ENCODE measurements at regions not wholly inside any gene's neighbourhood (a gene's known extent, or its start where the extent isn't known, plus 50 kb on each side); places are given as distances from the start of the nearest gene placed in this dataset.

- DNase-seq (ENCODE audit: low read depth, low spot score) = no peak
Observed at GRCh38 chrX:79300856-79301255, 66.3 kb downstream of the ITM2A start.

DNA sequence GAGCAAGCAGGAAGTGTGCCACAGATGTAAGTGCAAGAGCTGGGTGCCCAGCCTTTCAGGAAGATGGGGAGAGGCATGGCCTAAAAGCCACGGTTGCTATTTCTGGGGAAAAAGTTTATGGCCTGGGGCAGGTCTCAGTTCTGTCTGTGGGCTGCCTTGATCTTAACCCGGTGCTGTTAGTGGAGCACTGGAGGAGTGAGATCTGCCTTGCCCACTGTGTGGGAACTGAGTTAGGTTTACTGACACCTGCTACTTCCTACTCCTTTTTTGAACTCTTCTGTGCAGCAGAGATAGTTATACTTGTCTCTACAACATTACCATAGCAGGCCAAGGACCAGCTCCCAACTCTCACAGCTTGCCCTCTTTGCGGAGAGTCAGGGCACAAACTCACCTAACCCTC, 76.5 kb downstream of the ITM2A start:
- no peak for DNase-seq (ENCODE audit: low read depth, low spot score)

DNA sequence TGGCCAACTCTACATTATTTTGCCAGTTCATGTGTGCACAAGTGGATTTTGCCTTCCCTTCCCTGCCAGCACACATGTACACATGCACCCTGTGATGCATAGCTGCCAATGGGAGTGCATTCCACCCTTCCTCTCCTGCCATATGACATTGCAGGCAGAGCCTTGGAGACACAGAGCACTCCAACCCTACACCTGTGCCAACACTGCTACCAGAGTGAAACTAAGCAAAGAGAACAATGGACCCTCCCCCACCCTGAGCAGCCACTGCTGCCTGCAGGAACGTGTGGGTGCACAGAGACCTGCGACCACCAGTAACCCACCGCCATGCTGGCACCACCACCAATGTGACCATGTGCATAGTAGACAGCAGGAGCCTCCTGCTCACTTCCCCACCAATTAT, 78.4 kb downstream of the ITM2A start:
- DNase-seq (ENCODE audit: low read depth, low spot score) = no peak

DNA sequence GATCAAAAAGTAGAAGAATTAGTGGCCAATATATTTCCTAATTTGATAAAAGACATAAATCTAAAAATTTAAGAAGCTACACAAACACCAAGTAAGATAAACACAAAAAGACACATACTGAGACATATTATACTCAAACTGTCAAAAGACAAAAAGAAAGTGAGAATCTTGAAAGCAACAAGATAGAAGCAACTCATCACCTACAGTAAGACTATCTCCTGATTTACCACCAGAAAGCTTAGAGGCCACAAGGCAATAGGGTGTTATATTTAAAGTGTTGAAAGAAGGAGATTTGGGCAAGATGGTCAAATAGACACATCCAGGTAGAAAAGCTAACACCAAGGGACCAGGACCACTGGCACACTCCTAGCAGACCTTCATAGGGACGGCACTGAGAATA, 79.4 kb downstream of the ITM2A start:
- DNase-seq (ENCODE audit: low read depth, low spot score) = no peak

DNA sequence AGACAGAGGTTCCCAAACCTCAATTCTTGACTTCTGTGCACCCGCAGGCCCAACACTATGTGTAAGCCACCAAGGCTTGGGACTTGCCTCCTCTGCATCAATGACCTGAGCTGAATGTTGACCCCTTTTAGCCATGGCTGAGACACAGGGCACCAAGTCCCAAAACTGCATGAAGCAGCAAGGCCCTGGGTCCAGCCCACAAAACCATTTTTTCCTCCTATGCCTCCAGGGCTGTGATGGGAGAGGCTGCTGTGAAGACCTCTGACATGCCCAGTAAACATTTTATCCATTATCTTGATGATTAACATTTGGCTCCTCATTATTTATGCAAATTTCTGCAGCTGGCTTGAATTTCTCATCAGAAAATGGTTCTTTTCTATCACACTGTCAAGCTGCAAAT, 85.4 kb downstream of the ITM2A start:
- no peak for DNase-seq (ENCODE audit: low read depth, low spot score)

DNA sequence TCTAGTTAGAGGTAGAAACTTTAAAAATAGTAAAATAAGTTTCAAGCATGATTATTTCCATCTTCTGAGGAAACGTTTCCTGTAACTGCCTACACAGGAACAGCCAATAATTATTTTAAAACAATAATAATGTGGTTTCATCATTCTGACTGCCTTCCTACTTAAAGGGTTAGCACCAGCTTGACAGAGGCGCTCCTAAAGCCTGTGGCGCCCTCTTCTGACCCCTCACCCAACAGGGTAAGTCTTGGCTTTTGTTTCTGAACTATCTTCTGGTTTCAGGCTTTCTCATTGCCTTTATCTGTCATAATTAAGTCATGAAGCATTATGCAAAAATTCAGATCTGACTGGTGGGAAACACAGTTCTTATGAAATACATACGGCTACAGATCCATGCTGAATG, 96.7 kb downstream of the ITM2A start:
- peak; percentile 47 for DNase-seq (ENCODE audit: low read depth, low spot score)

- DNase-seq (ENCODE audit: low read depth, low spot score) = no peak
Observed at GRCh38 chrX:79268788-79269187, 98.3 kb downstream of the ITM2A start.

DNA sequence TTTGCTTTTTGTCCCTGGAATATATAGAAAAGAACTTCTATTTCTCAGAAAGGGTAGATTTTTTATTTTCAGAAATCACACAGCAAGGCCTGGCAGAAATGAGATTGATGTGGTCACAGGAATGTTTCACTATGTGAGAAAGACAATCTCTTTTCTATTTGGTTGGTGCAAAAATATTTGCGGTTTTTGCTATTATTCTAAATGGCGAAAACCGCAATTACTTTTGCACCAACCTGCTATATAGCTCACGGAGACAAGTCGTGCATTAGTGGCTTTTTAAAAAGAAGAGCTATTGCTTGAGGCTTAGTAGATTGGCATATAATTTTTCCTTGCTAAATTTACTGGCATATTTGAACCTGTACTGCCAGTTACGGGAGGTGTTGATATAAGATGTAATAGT, 100.4 kb downstream of the ITM2A start:
- DNase-seq (ENCODE audit: low read depth, low spot score) = no peak

- no peak for DNase-seq (ENCODE audit: low read depth, low spot score)
Observed at GRCh38 chrX:79263550-79263949, 103.6 kb downstream of the ITM2A start.

GRCh38 chrX:79259073-79259689, 108.0 kb downstream of the ITM2A start:
- DNase-seq (ENCODE audit: low read depth, low spot score) = peak; percentile 11

- no peak for DNase-seq (ENCODE audit: low read depth, low spot score)
Observed at GRCh38 chrX:79243691-79244090, 99.2 kb downstream of the GPR174 start.

DNA sequence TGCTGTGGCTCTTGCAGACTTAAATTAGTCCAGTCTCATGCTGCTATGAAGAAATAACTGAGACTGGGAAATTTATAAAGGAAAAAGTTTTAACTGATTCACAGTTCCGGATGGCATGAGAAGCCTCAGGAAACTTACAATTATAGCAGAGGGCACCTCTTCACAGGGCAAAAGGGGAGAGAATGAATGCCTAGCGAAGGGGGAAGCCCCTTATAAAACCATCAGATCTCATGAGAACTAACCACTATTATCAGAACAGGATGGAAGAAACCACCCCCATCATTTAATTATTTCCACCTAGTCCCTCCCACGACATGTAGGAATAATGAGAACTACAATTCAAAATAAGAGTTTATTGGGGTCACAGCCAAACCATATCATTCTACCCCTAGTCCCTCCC, 91.4 kb downstream of the GPR174 start:
- no peak for DNase-seq (ENCODE audit: low read depth, low spot score)

DNA sequence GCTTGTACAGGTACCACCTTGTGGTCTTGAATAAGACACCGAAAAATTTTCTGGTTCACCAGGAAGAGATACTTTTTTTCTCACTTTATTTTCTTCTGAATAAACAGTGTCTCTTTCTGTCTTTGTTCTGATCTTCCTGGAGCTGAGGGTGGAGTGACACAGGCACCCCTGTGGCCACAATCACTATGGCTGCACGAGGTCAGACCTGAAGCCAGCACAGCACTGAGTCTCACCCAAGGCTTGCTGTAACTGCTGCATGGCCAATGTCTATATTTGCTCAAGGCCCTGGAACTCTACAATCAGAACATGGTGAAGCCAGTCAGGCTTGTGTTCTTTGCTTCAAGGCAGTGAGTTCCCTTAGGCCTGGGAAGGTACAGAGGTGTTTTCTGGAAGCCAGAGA, 87.2 kb downstream of the GPR174 start:
- DNase-seq (ENCODE audit: low read depth, low spot score) = no peak
